ENCODE measurements at regions not wholly inside any gene's neighbourhood (a gene's known extent, or its start where the extent isn't known, plus 50 kb on each side); places are given as distances from the start of the nearest gene placed in this dataset.

DNA sequence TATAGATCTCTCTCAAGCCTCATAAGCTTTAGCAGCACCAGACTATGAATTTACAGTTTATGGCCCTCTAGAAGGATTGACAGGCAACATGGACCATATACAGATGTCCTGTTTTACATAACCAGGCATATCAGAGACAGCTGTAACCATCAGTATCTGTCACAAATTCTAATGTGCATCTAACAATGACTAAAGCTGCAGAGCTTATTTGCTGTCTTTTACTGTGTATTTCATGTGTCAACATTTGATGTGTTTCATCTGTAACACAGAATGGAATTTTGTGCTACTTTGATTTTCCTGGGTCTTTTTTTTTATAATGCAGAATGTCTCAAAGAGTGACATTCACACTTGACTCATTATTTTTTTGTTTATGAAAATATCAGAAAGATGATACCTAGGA is 348.3 kb downstream of the SLC16A7 start:
- Histone ChIP-seq H3K9me3 (replicated peaks) (no peaks in the 10 kb centered on the region), H3K36me3 (no peaks in the 10 kb centered on the region), H3K4me1 (peaks cover 9% of the 10 kb centered on the region; the same call in 1 of the 2 replicates), H3K27ac (no peak overlapping the region), H3K27me3 (no peaks in the 10 kb centered on the region), H3K4me3 (no peak overlapping the region)
- DNase-seq = no peak

DNA sequence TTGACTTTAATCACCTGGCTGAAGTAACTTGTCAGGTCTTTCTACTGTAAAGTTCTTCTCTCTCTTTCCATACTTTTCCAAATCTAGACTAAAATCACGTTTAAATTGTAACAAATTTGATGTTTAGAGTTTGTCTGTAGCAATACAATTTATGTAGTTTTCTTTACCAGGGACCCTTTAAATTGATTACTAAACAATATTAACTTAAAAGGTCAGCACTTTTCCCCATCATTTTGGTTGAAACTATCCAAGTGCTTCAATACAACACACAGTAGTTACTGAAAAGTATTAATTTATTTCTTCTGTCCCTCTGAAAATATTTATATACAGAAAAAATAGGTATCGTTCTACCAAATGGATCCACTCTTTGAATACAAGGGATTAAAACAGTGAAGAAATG is 350.8 kb downstream of the SLC16A7 start:
- Histone ChIP-seq H3K36me3 (no peaks in the 10 kb centered on the region), H3K4me3 (no peak overlapping the region), H3K27ac (no peak overlapping the region), H3K4me1 (peaks cover under 1% of the 10 kb centered on the region; the same call in 1 of the 2 replicates), H3K27me3 (no peaks in the 10 kb centered on the region), H3K9me3 (replicated peaks) (no peaks in the 10 kb centered on the region)
- DNase-seq = no peak

DNA sequence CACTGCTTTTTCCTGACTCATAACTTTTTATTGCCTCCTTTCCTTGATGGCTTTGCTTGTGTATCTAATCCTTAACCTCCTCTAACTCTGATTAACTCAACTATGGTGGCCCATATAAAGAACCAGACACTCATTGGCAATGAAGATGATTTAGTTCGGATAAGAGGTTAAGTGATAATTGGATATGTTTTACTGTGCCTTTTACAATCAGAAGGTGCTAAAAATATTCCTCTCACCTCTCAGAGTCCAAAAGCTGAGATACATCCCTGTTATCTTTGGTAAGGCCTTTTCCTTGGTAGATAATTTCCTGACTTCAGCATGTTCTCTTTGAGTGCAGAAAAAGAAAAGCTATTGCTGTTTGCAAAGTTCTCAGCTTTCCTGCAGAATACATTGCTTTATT is 367.7 kb downstream of the SLC16A7 start:
- Histone ChIP-seq H3K27me3 (no peaks in the 10 kb centered on the region), H3K27ac (no peak overlapping the region), H3K9me3 (replicated peaks) (no peaks in the 10 kb centered on the region), H3K4me1 (no peaks in the 10 kb centered on the region), H3K36me3 (no peaks in the 10 kb centered on the region), H3K4me3 (no peak overlapping the region)
- no peak for DNase-seq

DNA sequence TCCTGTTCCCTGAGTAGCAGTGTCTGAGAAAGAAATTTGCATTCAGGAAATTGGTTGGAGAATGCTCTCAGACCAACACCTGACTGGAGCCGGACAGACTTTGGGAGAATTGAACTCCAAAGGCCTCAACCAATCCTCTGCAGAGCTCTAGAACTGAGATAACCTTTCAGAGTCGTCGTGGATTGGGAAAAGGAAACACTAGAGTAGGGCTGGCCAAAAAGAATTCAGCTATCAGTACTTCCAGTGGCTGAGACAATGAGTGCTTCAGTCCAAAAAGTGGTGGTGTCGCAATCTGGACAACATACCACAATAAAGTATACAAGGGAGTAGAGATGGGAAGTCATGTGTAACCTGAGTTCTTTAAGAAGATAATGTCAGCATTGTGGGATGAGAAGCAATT is 377.1 kb downstream of the SLC16A7 start:
- H3K4me3 ChIP-seq = no peak overlapping the region
- no peaks in the 10 kb centered on the region for H3K27me3 ChIP-seq
- H3K27ac ChIP-seq = no peak overlapping the region
- H3K9me3 ChIP-seq (replicated peaks) = no peaks in the 10 kb centered on the region
- no peaks in the 10 kb centered on the region for H3K36me3 ChIP-seq
- DNase-seq = no peak
- H3K4me1 ChIP-seq = no peaks in the 10 kb centered on the region; the same call in 1 of the 2 replicates

DNA sequence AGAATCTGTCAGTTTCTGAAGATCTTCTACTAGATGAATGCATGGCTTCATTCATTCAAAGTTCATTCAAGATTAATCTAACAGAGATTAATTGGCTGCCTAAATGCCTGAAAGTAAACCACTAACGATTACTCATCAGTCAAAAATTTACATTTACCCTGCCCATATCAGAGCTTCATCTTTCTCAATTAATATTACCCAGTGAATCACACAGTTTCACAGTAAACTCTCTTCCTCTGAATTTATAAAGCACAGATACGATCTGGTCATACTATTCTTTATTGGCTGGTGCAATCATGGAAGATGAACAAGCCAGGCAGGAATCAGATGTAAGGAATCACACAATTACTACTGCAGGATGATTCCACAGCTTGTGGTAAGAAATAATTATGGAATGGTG is 377.7 kb downstream of the SLC16A7 start:
- H3K27me3 ChIP-seq = no peaks in the 10 kb centered on the region
- H3K4me3 ChIP-seq = no peak overlapping the region
- H3K27ac ChIP-seq = no peak overlapping the region
- H3K36me3 ChIP-seq = no peaks in the 10 kb centered on the region
- no peaks in the 10 kb centered on the region; the same call in 1 of the 2 replicates for H3K4me1 ChIP-seq
- no peak for DNase-seq
- no peaks in the 10 kb centered on the region for H3K9me3 ChIP-seq (replicated peaks)

DNA sequence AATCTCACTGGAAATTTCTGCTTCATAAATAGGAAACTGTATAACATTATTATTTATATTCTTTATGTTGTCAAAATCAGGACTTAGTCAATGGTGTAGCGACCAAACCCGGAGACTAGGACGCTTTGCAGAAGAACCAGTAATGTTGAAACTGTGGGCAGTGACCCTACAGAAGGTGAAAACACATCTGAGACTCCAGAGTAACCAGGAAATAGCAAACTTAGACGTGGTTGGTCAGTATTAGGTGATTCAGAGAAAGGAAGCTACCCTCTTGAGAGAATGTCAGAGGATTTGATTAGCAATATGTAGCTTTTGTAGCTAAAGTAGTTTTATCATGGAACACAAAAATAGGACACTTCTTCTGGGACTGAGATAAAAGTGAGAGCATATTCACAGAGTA is 381.9 kb downstream of the SLC16A7 start:
- H3K4me3 ChIP-seq = no peak overlapping the region
- no peak for DNase-seq
- no peaks in the 10 kb centered on the region for H3K9me3 ChIP-seq (replicated peaks)
- no peaks in the 10 kb centered on the region for H3K27me3 ChIP-seq
- no peaks in the 10 kb centered on the region; the same call in 1 of the 2 replicates for H3K4me1 ChIP-seq
- H3K36me3 ChIP-seq = no peaks in the 10 kb centered on the region
- no peak overlapping the region for H3K27ac ChIP-seq

DNA sequence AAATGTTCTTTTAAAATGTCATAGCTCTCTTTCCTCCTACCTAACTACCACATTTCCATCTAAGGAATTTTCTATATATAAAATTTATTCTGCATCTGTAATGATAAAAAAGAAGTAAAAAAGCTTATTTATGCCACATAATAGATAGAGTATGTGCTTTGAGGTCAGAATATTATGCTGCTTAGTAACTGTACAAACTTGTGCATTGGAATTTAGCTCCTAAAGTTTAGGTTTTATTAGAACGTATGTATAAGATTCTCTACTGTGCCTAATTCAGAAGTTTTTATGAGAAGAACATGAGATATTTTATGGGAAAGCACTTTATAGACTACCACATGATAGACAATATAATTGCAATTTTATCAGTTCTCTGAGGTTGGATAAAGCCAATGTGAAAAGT is 384.6 kb downstream of the SLC16A7 start:
- Histone ChIP-seq H3K36me3 (no peaks in the 10 kb centered on the region), H3K9me3 (replicated peaks) (no peaks in the 10 kb centered on the region), H3K4me1 (no peaks in the 10 kb centered on the region), H3K27me3 (no peaks in the 10 kb centered on the region), H3K27ac (no peak overlapping the region), H3K4me3 (no peak overlapping the region)
- DNase-seq = no peak

DNA sequence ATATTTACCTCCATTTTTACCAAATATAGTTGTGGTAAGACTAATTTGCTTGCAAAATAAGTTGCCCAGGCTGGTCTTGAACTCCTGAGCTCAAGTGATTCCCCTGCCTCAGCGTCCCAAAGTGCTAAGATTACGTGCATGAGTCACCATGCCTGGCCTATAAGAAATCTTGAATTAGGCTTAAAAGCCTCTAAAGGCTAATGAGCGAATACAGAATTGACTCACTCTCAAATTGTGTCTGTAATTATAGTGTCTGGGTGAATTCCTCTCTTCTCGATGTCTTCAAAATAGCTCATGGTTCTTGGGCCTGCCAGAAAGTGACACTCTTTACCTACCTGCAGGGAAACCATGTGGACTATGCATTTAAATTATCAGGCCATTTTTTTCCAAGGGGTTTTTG is 403.5 kb downstream of the SLC16A7 start:
- Histone ChIP-seq H3K9me3 (replicated peaks) (no peaks in the 10 kb centered on the region), H3K27ac (no peak overlapping the region), H3K4me3 (no peak overlapping the region), H3K36me3 (no peaks in the 10 kb centered on the region), H3K4me1 (no peaks in the 10 kb centered on the region), H3K27me3 (no peaks in the 10 kb centered on the region)
- no peak for DNase-seq

DNA sequence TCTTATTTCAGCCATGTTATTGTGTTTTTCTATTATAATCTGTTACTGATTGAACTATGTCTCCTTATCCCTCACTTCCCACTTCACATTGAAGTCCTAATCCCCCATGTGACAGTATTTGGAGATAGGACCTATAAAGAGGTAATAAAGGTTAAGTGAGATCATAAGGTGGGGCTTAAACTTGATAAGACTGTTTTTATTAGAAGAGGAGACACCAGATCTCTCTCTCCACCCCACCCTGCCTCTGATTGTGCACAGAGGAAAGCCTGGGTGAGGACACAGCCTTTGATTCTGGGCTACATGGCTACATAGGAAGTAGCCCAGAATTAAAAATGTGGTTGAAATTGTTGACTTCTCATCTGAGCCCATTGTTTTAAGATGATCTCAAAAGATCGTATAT is 414.7 kb downstream of the SLC16A7 start:
- no peak overlapping the region for H3K27ac ChIP-seq
- H3K4me3 ChIP-seq = no peak overlapping the region
- H3K27me3 ChIP-seq = no peaks in the 10 kb centered on the region
- H3K4me1 ChIP-seq = no peaks in the 10 kb centered on the region
- no peak for DNase-seq
- H3K36me3 ChIP-seq = no peaks in the 10 kb centered on the region
- H3K9me3 ChIP-seq (replicated peaks) = no peaks in the 10 kb centered on the region

DNA sequence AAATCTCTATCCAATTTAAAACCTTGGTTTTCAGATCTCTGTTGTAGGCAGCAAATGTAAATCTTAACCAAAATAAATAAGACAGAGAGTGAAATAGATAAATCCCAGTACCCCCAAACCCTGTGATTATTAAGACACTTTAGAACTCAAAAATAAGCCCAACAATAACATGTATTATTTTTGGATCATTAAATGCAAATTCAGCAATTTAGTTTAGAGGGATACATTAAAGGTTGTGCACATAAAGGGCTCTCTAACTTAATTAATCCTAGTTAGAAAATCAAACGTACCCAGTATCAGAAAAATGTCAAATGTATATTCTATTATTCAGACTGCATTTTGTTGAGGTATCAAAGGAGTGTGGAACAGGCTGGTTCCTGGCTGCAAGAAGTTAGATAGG is 416.8 kb downstream of the SLC16A7 start:
- Histone ChIP-seq H3K4me3 (no peak overlapping the region), H3K36me3 (no peaks in the 10 kb centered on the region), H3K4me1 (no peaks in the 10 kb centered on the region), H3K27ac (no peak overlapping the region), H3K27me3 (no peaks in the 10 kb centered on the region), H3K9me3 (replicated peaks) (no peaks in the 10 kb centered on the region)
- DNase-seq = no peak

DNA sequence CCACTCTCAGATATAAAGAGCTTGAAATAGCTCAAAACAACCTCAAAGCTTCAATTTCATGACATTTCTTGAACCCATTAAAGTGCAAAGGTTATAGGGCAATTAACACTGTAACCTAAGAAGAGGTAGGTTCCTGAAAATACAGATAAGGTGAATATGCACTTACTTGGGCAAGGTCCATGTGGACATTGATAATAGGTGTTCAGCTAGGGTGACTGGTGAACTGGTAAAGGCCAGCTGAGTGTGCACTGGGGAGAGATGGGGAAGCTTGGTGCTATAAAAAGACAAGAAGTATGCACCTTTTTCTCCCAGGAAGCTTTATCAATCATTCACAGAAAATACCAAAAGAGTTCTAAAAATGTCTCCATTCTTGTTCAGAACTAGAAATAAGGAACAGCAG is 418.6 kb downstream of the SLC16A7 start:
- Histone ChIP-seq H3K9me3 (replicated peaks) (no peaks in the 10 kb centered on the region), H3K27me3 (no peaks in the 10 kb centered on the region), H3K4me3 (no peak overlapping the region), H3K4me1 (no peaks in the 10 kb centered on the region), H3K27ac (no peak overlapping the region), H3K36me3 (no peaks in the 10 kb centered on the region)
- DNase-seq = no peak

DNA sequence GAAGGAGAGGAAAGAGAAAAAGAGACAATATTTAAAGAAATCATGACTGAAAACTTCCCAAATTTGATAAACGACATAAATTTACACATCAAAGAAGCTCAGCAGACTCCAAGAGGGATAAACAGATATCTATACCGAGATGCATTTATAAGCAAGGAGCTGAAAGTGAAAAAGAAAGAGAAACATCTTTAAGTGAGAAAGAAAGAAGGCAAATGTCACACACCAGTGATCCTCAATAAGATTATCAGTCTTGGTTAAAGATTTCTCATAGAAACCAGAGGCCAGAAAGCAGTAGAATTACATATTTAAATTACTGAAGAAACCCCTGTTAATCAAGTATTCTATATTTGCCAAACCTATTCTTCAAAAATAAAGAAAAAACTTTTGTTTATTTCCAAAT is 424.2 kb downstream of the SLC16A7 start:
- Histone ChIP-seq H3K36me3 (no peaks in the 10 kb centered on the region), H3K27ac (no peak overlapping the region), H3K9me3 (replicated peaks) (no peaks in the 10 kb centered on the region), H3K4me1 (no peaks in the 10 kb centered on the region), H3K4me3 (no peak overlapping the region), H3K27me3 (no peaks in the 10 kb centered on the region)
- DNase-seq = no peak

DNA sequence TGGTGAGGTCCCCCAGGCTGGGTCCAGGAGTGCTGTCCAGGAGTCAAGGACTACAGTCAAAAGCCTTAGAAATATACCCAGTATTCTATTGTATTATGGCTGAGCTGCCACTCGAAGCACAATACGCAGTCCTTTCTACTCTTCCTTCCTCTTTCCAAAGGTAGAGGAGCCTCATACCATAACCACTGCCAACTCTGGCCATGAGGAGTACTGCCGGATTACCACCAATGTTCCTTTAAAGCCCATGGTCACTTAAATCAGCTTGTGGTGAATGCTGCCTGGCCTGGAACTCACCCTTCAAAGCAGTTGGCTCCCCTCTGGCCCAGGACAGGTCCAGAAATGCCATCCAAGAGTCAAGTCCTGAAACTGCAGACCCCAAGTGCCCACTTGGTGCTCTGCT is 425.4 kb downstream of the SLC16A7 start:
- no peaks in the 10 kb centered on the region for H3K4me1 ChIP-seq
- H3K9me3 ChIP-seq (replicated peaks) = no peaks in the 10 kb centered on the region
- no peak overlapping the region for H3K27ac ChIP-seq
- no peak overlapping the region for H3K4me3 ChIP-seq
- no peaks in the 10 kb centered on the region for H3K36me3 ChIP-seq
- H3K27me3 ChIP-seq = no peaks in the 10 kb centered on the region
- DNase-seq = no peak

DNA sequence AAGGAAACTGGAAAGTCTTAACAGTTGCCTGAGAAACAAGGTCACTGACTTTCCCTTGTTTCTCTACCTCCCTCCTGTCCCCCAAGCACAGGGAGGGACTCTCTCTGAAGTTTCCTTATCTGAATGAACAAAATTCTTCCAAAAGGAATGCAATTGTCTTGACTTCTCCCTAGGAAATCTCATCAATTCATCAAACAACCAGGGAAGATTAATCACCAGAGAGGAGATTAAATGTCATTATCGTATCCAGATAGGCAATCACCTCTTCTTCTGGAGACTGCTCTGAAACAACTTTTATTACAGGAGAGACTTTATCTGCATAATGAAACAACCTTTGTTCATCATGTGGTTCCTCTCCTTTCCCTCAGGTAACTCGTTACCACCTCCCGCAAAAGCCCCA is 431.4 kb downstream of the SLC16A7 start:
- Histone ChIP-seq H3K4me3 (no peak overlapping the region), H3K36me3 (no peaks in the 10 kb centered on the region), H3K27ac (no peak overlapping the region), H3K27me3 (no peaks in the 10 kb centered on the region), H3K4me1 (no peaks in the 10 kb centered on the region), H3K9me3 (replicated peaks) (no peaks in the 10 kb centered on the region)
- DNase-seq = no peak

DNA sequence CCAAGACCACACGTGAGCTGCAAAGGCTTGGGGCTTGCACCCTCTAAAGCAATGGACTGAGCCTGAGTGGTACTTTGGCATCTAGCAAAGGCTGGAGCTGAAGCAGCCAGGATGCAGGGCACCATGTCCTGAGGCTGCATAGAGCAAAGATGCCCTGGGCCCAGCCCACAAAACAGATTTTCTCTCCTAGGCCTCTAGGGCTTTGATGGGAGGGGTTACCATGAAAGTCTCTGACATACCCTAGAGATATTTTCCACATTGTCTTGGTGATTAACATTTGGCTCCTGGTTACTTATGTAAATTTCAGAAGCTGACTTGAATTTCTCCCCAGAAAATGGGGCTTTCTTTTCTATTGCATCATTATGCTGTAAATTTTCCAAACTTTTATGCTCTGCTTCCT is 438.3 kb downstream of the SLC16A7 start:
- Histone ChIP-seq H3K36me3 (no peaks in the 10 kb centered on the region), H3K4me1 (no peaks in the 10 kb centered on the region), H3K27ac (no peak overlapping the region), H3K4me3 (no peak overlapping the region), H3K27me3 (no peaks in the 10 kb centered on the region), H3K9me3 (replicated peaks) (no peaks in the 10 kb centered on the region)
- no peak for DNase-seq

DNA sequence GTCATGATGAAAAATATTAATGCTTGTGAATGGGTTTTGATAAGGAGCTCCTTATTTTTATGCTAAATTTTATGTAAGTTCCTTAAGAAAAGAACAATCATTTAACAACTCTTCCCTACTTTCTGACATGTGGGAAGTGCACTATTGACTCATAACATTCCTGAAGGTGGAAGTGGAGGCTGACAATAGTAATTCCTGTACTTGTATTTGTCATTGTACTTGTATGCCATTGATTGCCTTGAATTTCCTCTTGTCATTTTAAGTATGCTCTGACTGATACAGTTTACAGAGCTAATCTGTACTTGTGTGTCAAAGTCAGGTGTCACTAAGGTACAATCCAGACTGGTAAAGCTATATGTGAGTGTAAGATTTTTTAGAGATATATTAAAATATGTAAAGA is 440.0 kb downstream of the SLC16A7 start:
- Histone ChIP-seq H3K27me3 (no peaks in the 10 kb centered on the region), H3K4me3 (no peak overlapping the region), H3K27ac (no peak overlapping the region), H3K9me3 (replicated peaks) (no peaks in the 10 kb centered on the region), H3K36me3 (no peaks in the 10 kb centered on the region), H3K4me1 (no peaks in the 10 kb centered on the region)
- DNase-seq = no peak

DNA sequence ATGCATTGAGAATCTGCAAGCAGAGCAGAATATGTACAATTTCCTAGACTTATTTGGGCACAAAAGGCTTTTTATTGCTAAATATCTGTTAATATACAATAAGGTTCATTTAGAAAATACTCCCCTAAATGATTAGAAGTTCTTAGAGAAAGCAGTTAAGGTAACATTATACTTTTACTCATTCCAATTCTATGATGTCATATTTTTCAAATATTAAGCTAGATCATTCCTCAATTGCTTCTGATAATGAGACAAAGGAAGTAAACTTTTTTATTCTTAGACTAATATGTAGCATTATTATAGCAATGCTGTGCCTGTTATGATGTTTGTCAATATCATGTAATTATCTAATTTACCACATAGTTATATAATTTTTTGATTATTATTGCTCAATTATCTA is 447.0 kb downstream of the SLC16A7 start:
- H3K27me3 ChIP-seq = no peaks in the 10 kb centered on the region
- H3K4me1 ChIP-seq = no peaks in the 10 kb centered on the region
- H3K27ac ChIP-seq = no peak overlapping the region
- H3K4me3 ChIP-seq = no peak overlapping the region
- no peaks in the 10 kb centered on the region for H3K9me3 ChIP-seq (replicated peaks)
- no peaks in the 10 kb centered on the region for H3K36me3 ChIP-seq
- no peak for DNase-seq
